Keratinocyte (primary cell): ENCODE measurements at regions not wholly inside any gene's neighbourhood (a gene's known extent, or its start where the extent isn't known, plus 50 kb on each side); places are given as distances from the start of the nearest gene placed in this dataset.

Source experiments
- EZH2 ChIP-seq: IDR thresholded peaks from one replicate; pipeline ENCODE4 v1.6.1; 2012; ENCODE audit warnings: inconsistent platforms, mild to moderate bottlenecking, low read length, moderate library complexity
- TF ChIP-seq, protein P1 (sequence below), 3 experiments: IDR thresholded peaks in 1 of 3; conservative IDR thresholded peaks in 1 of 3; optimal IDR thresholded peaks in 1 of 3; 2 replicates in 2 of 3; 3 replicates in 1 of 3; pipeline versions ENCODE3 to v1.5.1; 2011; ENCODE audit warnings: low read length in 3 of 3, mild to moderate bottlenecking in 3 of 3, moderate library complexity in 2 of 3, control low read depth in 1 of 3, inconsistent platforms in 1 of 3; ENCODE audit not compliant: insufficient read depth in 2 of 3; ENCODE audit errors: extremely low read depth in 1 of 3

DNA sequence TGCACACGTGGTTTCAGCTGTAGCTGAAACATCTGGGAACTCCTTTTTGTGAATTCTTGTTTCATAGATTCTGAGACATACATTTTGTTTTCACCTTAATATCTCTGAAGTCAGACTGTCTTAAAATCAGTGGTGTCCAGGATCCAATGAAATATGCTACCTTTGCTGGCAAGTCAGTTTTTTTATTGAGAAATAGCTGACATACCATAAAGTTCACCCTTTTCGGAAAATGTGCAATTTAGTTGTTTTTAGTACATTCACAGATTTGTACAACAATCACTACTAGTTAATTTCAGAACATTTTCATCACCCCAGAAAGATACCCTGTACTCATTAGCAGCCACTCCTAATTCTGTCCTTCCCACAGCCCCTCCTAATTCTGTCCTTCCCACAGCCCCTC lies 243.7 kb downstream of the GLI2 start:
- TF ChIP-seq, protein P1, sequence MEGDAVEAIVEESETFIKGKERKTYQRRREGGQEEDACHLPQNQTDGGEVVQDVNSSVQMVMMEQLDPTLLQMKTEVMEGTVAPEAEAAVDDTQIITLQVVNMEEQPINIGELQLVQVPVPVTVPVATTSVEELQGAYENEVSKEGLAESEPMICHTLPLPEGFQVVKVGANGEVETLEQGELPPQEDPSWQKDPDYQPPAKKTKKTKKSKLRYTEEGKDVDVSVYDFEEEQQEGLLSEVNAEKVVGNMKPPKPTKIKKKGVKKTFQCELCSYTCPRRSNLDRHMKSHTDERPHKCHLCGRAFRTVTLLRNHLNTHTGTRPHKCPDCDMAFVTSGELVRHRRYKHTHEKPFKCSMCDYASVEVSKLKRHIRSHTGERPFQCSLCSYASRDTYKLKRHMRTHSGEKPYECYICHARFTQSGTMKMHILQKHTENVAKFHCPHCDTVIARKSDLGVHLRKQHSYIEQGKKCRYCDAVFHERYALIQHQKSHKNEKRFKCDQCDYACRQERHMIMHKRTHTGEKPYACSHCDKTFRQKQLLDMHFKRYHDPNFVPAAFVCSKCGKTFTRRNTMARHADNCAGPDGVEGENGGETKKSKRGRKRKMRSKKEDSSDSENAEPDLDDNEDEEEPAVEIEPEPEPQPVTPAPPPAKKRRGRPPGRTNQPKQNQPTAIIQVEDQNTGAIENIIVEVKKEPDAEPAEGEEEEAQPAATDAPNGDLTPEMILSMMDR (optimal IDR thresholded peaks at IDR 0.05 in 1 of 3, IDR thresholded peaks at IDR 0.05 in 1 of 3, conservative IDR thresholded peaks at IDR 0.05 in 1 of 3; ENCODE audit: extremely low read depth in 1 of 3, insufficient read depth in 2 of 3, low read length in 3 of 3): no peak
- TF ChIP-seq EZH2: no peak
